UCSD-AML1 (cell line): ENCODE measurements at regions not wholly inside any gene's neighbourhood (a gene's known extent, or its start where the extent isn't known, plus 50 kb on each side); places are given as distances from the start of the nearest gene placed in this dataset.
A peak's percentile ranks its signal among the peaks of the same experiment; 100 is the strongest.

Source experiments
- DNase-seq: peaks from one replicate; lab custom pipeline; 2025; ENCODE audit not compliant: unreplicated experiment; lab: John Stamatoyannopoulos, UW

- DNase-seq = no peak
These were observed 357.8 kb upstream of the PRMT6 start for GRCh38 chr1:106698660-106699059.

DNA sequence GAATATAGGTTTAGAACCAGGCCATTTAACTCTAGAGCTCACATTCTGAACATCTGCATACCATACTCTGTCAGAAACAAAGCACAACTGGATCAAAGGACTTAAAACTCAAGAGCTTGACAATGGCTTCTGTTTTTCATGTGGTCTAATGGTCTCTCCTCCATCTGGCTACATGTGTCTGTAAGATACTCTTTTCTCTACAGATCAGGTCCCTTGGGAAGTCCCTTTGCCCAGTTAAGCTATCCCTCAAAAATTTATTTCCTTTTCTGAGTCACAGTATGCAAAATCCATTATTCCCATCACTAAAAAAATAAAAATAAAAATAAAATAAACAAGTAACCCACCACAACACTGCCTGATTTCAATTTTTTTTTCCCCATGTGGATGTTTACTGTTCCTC, 357.0 kb upstream of the PRMT6 start:
- DNase-seq = no peak

DNA sequence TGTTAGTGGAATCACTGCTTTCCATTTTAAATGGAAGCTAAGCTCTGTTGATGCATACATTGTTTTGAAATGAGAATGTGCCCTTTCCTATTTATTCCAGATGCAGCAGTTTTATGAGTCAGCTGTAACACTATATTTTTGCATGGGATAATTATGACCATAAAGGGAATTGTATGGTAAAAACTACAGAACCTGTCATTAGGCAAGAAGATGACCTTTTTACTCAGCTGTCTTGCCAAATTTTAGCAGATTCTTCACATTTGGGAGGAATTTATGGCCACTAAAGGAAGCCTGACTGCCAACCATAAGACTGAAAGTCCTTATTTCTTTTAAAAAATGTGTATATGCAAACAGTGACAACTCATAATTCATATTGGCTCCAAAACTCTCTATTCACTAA, 356.3 kb upstream of the PRMT6 start:
- DNase-seq = no peak

- no peak for DNase-seq
These were observed 350.5 kb upstream of the PRMT6 start for GRCh38 chr1:106705971-106706370.

DNA sequence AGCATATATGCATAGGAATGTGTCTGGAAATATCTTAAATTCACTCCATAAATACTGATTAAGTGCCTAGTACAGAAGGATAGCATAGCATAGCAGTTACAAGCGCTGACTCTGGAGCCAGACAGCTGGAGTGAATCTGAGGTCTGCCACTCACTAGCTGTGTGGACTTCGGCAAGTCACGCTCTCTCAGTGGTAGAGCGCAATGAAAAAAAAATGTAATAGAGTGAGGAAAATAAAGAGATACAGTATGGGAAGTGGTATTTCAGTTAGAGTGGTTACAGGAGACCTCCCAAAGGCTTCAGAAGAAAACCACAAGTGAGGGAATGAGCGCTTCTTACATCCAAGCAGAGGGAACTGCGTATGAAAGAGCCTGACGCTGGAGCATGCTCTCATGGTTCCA, 338.9 kb upstream of the PRMT6 start:
- peak; percentile 8 for DNase-seq

DNA sequence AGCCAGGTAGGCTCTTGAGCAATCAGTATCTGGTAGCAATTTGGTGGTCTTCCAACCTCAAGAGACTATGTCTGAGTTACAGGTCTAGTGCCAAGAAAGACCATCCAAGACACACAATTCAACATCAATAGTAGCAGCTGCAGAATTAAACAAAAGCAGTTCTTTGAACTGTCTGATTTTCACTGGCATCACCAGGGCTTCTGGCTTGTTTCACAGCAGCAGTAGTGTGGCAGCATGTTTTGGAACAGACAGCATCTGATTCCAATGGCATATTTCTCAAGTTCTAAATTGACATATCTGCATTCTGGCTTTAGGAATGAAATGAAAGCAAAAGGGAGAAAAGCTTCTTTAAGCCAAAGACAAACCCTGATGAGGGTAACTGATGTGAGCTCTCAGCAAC, 334.7 kb upstream of the PRMT6 start:
- DNase-seq = no peak

DNA sequence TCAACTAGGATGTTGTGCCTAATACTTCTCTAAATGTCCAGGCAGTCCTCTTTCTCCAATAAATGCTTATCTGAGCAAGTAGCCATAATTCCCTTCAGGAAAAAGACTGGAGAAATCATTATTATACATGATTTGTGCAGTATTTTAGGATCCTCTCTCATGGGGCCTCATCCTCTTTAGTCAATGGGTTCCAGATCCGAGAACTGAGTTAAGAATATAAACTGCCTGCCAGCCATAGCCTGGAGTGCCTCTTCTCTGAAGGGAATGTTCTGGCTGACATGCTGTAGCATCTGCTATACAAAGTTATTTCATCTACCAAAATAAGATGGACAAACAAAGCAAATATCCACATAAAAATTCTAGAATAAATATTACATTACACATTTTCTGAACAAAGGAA, 334.0 kb upstream of the PRMT6 start:
- DNase-seq = no peak

DNA sequence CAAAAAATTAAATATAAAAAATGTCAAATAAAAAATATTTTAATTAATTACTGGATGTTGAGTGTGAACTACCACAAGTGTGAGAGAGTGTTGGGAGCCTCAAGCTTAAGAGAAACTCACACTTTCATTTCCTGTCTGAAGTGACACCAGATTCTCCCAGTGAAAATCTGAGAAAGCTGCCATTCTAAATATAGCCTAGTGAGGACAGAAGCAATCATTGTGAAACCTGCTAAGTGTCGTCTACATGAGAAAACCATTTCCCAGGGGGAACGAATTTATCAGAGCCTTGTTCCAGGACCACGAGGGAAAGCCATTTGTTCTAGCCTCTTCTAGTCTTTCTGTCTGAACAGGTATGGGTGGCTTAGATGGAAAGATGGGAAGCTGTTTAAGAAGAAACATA, 329.3 kb upstream of the PRMT6 start:
- DNase-seq = no peak

- DNase-seq = no peak
These were observed 309.9 kb upstream of the PRMT6 start for GRCh38 chr1:106746448-106747085.

DNA sequence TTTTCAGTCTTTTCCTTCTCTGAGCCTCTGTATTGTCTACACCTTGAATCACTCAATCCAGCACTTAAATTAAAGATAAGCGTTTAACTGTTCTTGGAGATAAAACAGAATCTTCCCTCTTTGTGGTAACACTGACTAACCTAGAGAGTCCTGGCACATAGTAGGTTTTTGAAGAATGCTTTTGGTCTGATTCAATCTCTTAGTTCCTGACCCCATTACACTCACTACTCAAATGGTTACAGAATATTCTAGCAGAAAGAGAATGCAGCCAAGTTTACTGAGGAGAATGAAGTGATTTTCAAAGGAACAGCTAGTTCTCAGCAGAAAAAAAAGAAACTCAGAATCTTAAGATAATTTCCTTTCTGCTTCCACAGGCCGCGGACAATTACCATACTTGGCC, 309.2 kb upstream of the PRMT6 start:
- no peak for DNase-seq

DNA sequence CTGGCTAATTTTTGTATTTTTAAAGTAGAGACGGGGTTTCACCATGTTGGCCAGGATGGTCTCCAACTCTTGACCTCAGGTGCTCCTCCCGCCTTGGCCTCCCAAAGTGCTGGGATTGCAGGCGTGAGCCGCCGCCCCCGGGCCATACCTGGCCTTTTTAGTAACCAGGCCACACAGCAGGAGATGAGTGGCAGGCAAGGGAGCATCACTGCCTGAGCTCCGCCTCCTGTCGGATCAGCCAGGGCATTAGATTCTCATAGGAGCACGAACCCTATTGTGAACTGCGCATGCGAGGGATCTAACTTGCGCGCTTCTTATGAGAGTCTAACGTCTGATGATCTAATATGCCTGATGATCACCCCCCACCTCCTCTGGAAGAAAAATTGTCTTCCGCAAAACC, 308.7 kb upstream of the PRMT6 start:
- DNase-seq = peak; percentile 1

GRCh38 chr1:106748606-106749005, 307.9 kb upstream of the PRMT6 start:
- no peak for DNase-seq

DNA sequence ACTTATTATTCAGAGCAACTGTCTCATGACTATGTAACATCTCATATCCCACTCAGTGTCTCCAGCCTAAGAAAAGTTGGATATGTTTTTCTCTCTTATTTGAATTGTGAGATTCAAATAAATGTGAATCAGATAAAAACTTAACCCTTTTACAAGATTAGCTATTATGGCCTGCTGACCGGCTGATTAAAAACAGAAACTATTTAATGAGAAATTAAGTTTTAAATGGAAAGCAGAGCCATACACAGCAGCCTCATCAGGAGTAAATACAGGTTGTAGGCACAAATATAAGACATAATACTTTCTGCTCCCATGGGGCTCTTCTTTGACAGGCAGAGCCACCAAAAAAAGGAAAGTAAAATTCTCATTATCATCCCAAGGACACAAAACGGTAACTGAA, 307.0 kb upstream of the PRMT6 start:
- DNase-seq = no peak

DNA sequence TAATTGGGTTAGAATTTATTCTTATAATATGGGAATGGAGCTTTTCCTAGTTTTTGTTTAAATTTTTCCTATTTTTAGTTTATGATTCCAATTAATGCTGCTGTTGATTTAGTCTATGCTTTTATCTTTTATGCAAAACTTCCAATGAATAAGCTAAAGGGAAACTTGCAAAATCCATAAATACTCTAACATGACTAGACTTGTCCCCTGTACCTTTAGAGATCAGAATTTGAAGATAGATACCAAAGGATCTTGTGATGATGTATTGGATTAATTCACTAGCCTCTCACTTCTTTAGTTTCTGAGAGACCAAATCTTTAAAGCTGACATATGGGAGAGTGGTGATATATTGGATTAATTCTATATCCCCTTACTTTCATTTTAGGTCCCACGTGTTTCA, 306.6 kb upstream of the PRMT6 start:
- DNase-seq = no peak

GRCh38 chr1:106751002-106751401, 305.5 kb upstream of the PRMT6 start:
- no peak for DNase-seq

DNA sequence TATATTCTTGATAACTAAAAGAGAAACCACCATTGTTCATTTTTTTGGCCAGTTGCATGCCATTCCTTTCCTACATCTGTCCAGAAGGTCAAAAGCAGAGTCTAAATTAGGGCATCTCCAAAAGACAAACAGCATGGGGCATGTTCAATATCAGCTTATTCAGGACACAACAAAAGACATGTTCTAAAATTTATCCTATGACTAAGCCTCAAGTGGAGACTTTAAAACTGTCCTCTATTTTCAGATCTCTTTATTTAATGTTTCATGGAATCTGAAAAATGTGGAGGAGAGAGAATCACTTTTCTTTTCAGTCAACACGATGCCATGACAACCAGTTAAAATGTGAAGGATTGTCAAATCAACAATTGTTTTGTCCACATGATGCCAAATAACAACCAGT, 303.4 kb upstream of the PRMT6 start:
- no peak for DNase-seq

- DNase-seq = no peak
These were observed 301.5 kb upstream of the PRMT6 start for GRCh38 chr1:106754957-106755356.

- DNase-seq = no peak
These were observed 300.6 kb upstream of the PRMT6 start for GRCh38 chr1:106755682-106756406.

GRCh38 chr1:106756752-106757151, 299.7 kb upstream of the PRMT6 start:
- no peak for DNase-seq

DNA sequence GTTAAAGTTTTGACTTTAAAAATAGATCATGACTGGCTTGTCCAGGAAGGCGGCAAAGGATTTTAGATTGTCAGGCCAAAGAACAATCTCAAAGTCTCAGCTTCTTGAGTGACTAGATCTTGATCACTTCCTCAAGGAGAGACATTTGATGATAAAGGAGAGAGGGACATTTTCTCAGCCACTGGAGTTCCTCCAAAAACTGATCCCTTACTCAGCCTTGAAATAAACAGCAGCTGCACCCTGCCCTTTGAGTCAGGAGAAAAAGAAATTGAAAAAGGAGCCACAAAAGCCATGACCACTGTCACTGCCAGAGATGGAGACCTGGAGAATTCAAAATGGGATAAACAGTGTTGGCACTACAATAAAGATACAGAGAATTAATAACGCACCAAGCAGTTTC, 288.4 kb upstream of the PRMT6 start:
- DNase-seq = no peak

- no peak for DNase-seq
These were observed 288.0 kb upstream of the PRMT6 start for GRCh38 chr1:106768501-106768900.

GRCh38 chr1:106773206-106773605, 283.3 kb upstream of the PRMT6 start:
- no peak for DNase-seq

DNA sequence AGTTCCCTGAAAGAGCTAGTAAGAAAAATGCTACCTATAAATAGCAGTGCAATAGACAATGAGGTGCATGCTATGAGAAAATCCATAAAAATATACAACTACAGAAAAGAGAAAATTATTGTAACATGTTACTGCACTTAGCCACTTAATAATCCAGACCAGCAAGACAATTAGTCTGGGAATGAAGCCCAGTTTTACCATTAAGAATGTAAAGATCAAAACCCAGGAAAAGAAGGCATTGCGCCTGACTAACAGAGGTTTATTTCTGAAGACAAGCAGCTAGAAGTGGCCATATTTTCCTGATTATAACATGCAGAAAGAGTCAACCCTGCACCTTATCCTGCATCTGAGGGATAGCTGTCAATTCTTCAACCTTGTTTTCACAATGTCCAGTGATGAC, 276.4 kb upstream of the PRMT6 start:
- DNase-seq = no peak
